Neuronal stem cell (in vitro differentiated cells): ENCODE measurements at regions not wholly inside any gene's neighbourhood (a gene's known extent, or its start where the extent isn't known, plus 50 kb on each side); places are given as distances from the start of the nearest gene placed in this dataset.

Experiments used
- DNase-seq: peaks from one replicate; pipeline ENCODE4 v3.0.0-alpha.2; 2013; ENCODE audit warnings: low spot score
- H2AFZ ChIP-seq: one replicate; pipeline ENCODE4 v1.6.1; 2013; ENCODE audit warnings: mild to moderate bottlenecking, low read length, inconsistent platforms
- H2AK5ac ChIP-seq: 2 replicates; pipeline ENCODE4 v1.6.1; 2013; ENCODE audit warnings: low read depth, mild to moderate bottlenecking, inconsistent platforms, low read length, moderate library complexity, mixed read lengths
- H2BK120ac ChIP-seq: 2 replicates; pipeline ENCODE4 v1.6.1; 2013; ENCODE audit warnings: low read depth, mild to moderate bottlenecking, inconsistent platforms, low read length, moderate library complexity, mixed read lengths
- H2BK12ac ChIP-seq: one replicate; pipeline ENCODE4 v1.6.1; 2013; ENCODE audit warnings: low read length, inconsistent platforms
- H2BK15ac ChIP-seq: 2 replicates; pipeline ENCODE4 v1.6.1; 2013; ENCODE audit warnings: mild to moderate bottlenecking, low read length, inconsistent platforms, mixed read lengths
- H2BK5ac ChIP-seq: one replicate; pipeline ENCODE4 v1.6.1; 2013; ENCODE audit warnings: inconsistent platforms, mild to moderate bottlenecking, low read length, moderate library complexity
- H3K14ac ChIP-seq: one replicate; pipeline ENCODE4 v1.6.1; 2013; ENCODE audit warnings: low read length, inconsistent platforms
- H3K18ac ChIP-seq: 2 replicates; pipeline ENCODE4 v1.6.1; 2013; ENCODE audit warnings: low read length, inconsistent platforms
- H3K23ac ChIP-seq: 2 replicates; pipeline ENCODE4 v1.6.1; 2013; ENCODE audit warnings: low read depth, mild to moderate bottlenecking, mixed read lengths, low read length, inconsistent platforms; ENCODE audit not compliant: poor library complexity
- H3K27ac ChIP-seq: replicated peaks from 3 replicates; pipeline ENCODE4 v1.5.1; 2013; ENCODE audit warnings: low read length, inconsistent platforms
- H3K27me3 ChIP-seq, 3 experiments: 2 replicates each; pipeline ENCODE4 v1.6.1; 2013; ENCODE audit warnings: low read length in 3 of 3, mild to moderate bottlenecking in 2 of 3, inconsistent platforms in 1 of 3, low read depth in 1 of 3, mixed read lengths in 1 of 3, moderate library complexity in 1 of 3; ENCODE audit not compliant: control insufficient read depth in 3 of 3, insufficient read depth in 3 of 3
- H3K36me3 ChIP-seq, 2 donors: replicated peaks in 1 of 2; 2 replicates each; pipeline ENCODE4 v1.6.1; 2013; ENCODE audit warnings: low read length in 2 of 2; ENCODE audit not compliant: control insufficient read depth in 2 of 2, insufficient read depth in 2 of 2
- H3K4ac ChIP-seq: 2 replicates; pipeline ENCODE4 v1.6.1; 2013; ENCODE audit warnings: inconsistent platforms, mild to moderate bottlenecking, low read length, moderate library complexity
- H3K4me1 ChIP-seq, 2 donors: 1 replicate in 1 of 2; 2 replicates in 1 of 2; pipeline ENCODE4 v1.6.1; 2013; ENCODE audit warnings: low read length in 2 of 2, low read depth in 1 of 2; ENCODE audit not compliant: control insufficient read depth in 2 of 2, insufficient read depth in 1 of 2
- H3K4me2 ChIP-seq: one replicate; pipeline ENCODE4 v1.6.1; 2013; ENCODE audit warnings: mild to moderate bottlenecking, low read length, inconsistent platforms; ENCODE audit not compliant: insufficient read depth, poor library complexity, severe bottlenecking
- H3K4me3 ChIP-seq, 2 donors: 2 replicates each; pipeline ENCODE4 v1.5.1; 2013; ENCODE audit warnings: low read length in 2 of 2, mild to moderate bottlenecking in 2 of 2, inconsistent platforms in 1 of 2, moderate library complexity in 1 of 2
- H3K79me1 ChIP-seq: one replicate; pipeline ENCODE4 v1.6.1; 2013; ENCODE audit warnings: low read depth, mild to moderate bottlenecking, inconsistent platforms, low read length, moderate library complexity
- H3K9ac ChIP-seq: one replicate; pipeline ENCODE4 v1.6.1; 2013; ENCODE audit warnings: mild to moderate bottlenecking, low read depth, low read length, inconsistent platforms; ENCODE audit not compliant: poor library complexity
- H3K9me3 ChIP-seq, 2 donors: replicated peaks in 1 of 2; 2 replicates each; pipeline versions ENCODE3 to v1.6.1; 2013; ENCODE audit warnings: low read length in 2 of 2, mild to moderate bottlenecking in 2 of 2, inconsistent platforms in 1 of 2, low read depth in 1 of 2, mixed read lengths in 1 of 2, moderate library complexity in 1 of 2; ENCODE audit not compliant: control insufficient read depth in 2 of 2, insufficient read depth in 1 of 2
- H4K8ac ChIP-seq: one replicate; pipeline ENCODE4 v1.6.1; 2013; ENCODE audit warnings: low read depth, mild to moderate bottlenecking, inconsistent platforms, low read length, moderate library complexity
- H4K91ac ChIP-seq: one replicate; pipeline ENCODE4 v1.6.1; 2013; ENCODE audit warnings: low read length, low read depth, mild to moderate bottlenecking, inconsistent platforms; ENCODE audit not compliant: poor library complexity
- WGBS, 2 donors: extraction: QIAGEN DNeasy Blood & Tissue Kit; methylation state at CpG; one replicate each; pipeline ENCODE4 v1.1.7; 2013; ENCODE audit warnings: missing lambda C conversion rate in 2 of 2, mixed read lengths in 1 of 2; ENCODE audit not compliant: insufficient read length in 2 of 2, insufficient replicate concordance in 1 of 2; ENCODE audit errors: extremely low coverage in 2 of 2; 5-methylcytosine and 5-hydroxymethylcytosine counted together

- H2BK12ac ChIP-seq, result no peak overlapping the region
- no CpG with 5 or more reads among the region's 16 CpGs for WGBS, 2 donors
- no peak overlapping the region for H3K27ac ChIP-seq
- no peak overlapping the region for H3K18ac ChIP-seq
- H3K36me3 ChIP-seq, result no peaks in the 10 kb centered on the region
- no peak overlapping the region for H3K14ac ChIP-seq
- H2AFZ ChIP-seq, result peak overlapping the region; percentile 57
- peaks cover 8 to 11% of the 10 kb centered on the region in 2 donors for H3K4me1 ChIP-seq
- no peak overlapping the region for H4K91ac ChIP-seq
- peak; percentile 49 for DNase-seq
- no peak overlapping the region for H4K8ac ChIP-seq
- H3K9ac ChIP-seq, result no peak overlapping the region
- peak overlapping the region; percentile 23 for H3K4me2 ChIP-seq
- H3K79me1 ChIP-seq, result no peaks in the 10 kb centered on the region
- H2BK5ac ChIP-seq, result no peak overlapping the region
- H3K9me3 ChIP-seq, result no peaks in the 10 kb centered on the region
- H2BK120ac ChIP-seq, result no peak overlapping the region
- H3K4me3 ChIP-seq, result peak overlapping the region in 1 of 2 donors; percentile 11
- peaks cover 0 to 8% (median 0%) of the 10 kb centered on the region in 3 experiments for H3K27me3 ChIP-seq
- H2AK5ac ChIP-seq, result no peak overlapping the region
- no peak overlapping the region for H2BK15ac ChIP-seq
- H3K23ac ChIP-seq, result no peak overlapping the region
- no peak overlapping the region for H3K4ac ChIP-seq
Measured at GRCh38 chr2:79437433-79438267, 75.2 kb upstream of the CTNNA2 start.

GRCh38 chr2:79434362-79434761 is 78.5 kb upstream of the CTNNA2 start:
- DNase-seq, result no peak
- no CpG with 5 or more reads among the region's 2 CpGs for WGBS, 2 donors
- H3K27me3 ChIP-seq, result peaks cover 0 to 8% (median 0%) of the 10 kb centered on the region in 3 experiments

GRCh38 chr2:79432731-79433146 is 80.1 kb upstream of the CTNNA2 start:
- no peak overlapping the region for H2BK120ac ChIP-seq
- DNase-seq, result peak; percentile 8
- H3K4ac ChIP-seq, result no peak overlapping the region
- no peak overlapping the region for H2BK12ac ChIP-seq
- no peak overlapping the region for H3K27ac ChIP-seq
- no peak overlapping the region for H2AFZ ChIP-seq
- H3K14ac ChIP-seq, result no peak overlapping the region
- H2AK5ac ChIP-seq, result no peak overlapping the region
- H3K36me3 ChIP-seq, result no peaks in the 10 kb centered on the region
- H2BK15ac ChIP-seq, result no peak overlapping the region
- H3K4me3 ChIP-seq, result no peak overlapping the region
- H3K9me3 ChIP-seq, result no peaks in the 10 kb centered on the region
- H3K79me1 ChIP-seq, result no peaks in the 10 kb centered on the region
- no peak overlapping the region for H4K8ac ChIP-seq
- no peak overlapping the region for H3K9ac ChIP-seq
- H3K27me3 ChIP-seq, result peaks cover 0 to 8% (median 0%) of the 10 kb centered on the region in 3 experiments
- no CpG with 5 or more reads among the region's 3 CpGs for WGBS, 2 donors
- peaks cover 4 to 6% of the 10 kb centered on the region in 2 donors for H3K4me1 ChIP-seq
- H3K4me2 ChIP-seq, result no peak overlapping the region
- no peak overlapping the region for H3K18ac ChIP-seq
- no peak overlapping the region for H2BK5ac ChIP-seq
- H4K91ac ChIP-seq, result no peak overlapping the region
- H3K23ac ChIP-seq, result no peak overlapping the region

More at GRCh38 chr2:79434362-79434761, 78.5 kb upstream of the CTNNA2 start:
- H3K27ac ChIP-seq, result no peak overlapping the region
- no peak overlapping the region for H2BK12ac ChIP-seq
- no peak overlapping the region for H3K14ac ChIP-seq
- H4K8ac ChIP-seq, result no peak overlapping the region
- H3K9me3 ChIP-seq, result no peaks in the 10 kb centered on the region
- H3K23ac ChIP-seq, result no peak overlapping the region
- no peaks in the 10 kb centered on the region for H3K79me1 ChIP-seq
- no peak overlapping the region for H3K4me2 ChIP-seq
- H3K4me1 ChIP-seq, result peaks cover 8 to 10% of the 10 kb centered on the region in 2 donors
- H2BK120ac ChIP-seq, result no peak overlapping the region
- H3K18ac ChIP-seq, result no peak overlapping the region
- no peak overlapping the region for H2BK5ac ChIP-seq
- no peaks in the 10 kb centered on the region for H3K36me3 ChIP-seq
- H3K4ac ChIP-seq, result no peak overlapping the region
- no peak overlapping the region for H2AK5ac ChIP-seq
- no peak overlapping the region for H2BK15ac ChIP-seq
- no peak overlapping the region for H2AFZ ChIP-seq
- no peak overlapping the region for H4K91ac ChIP-seq
- H3K4me3 ChIP-seq, result no peak overlapping the region
- no peak overlapping the region for H3K9ac ChIP-seq

- no peak for DNase-seq
- Histone ChIP-seq H3K4me3 (no peak overlapping the region), H3K23ac (no peak overlapping the region), H3K4me1 (peaks cover 0 to 2% of the 10 kb centered on the region in 2 donors), H3K79me1 (no peaks in the 10 kb centered on the region), H3K27ac (no peak overlapping the region), H3K18ac (no peak overlapping the region), H2BK5ac (no peak overlapping the region), H2BK120ac (no peak overlapping the region), H2BK15ac (no peak overlapping the region), H3K9me3 (no peaks in the 10 kb centered on the region), H4K91ac (no peak overlapping the region), H3K36me3 (no peaks in the 10 kb centered on the region), H4K8ac (no peak overlapping the region), H3K14ac (no peak overlapping the region), H2AFZ (no peak overlapping the region), H3K4ac (no peak overlapping the region), H2AK5ac (no peak overlapping the region), H3K27me3 (no peaks in the 10 kb centered on the region), H3K4me2 (no peak overlapping the region), H2BK12ac (no peak overlapping the region), H3K9ac (no peak overlapping the region)
- no CpG with 5 or more reads among the region's 1 CpG for WGBS, 2 donors
Measured at GRCh38 chr2:79428745-79429144, 84.1 kb upstream of the CTNNA2 start.
